Tibial artery (tissue), 4 donors: ENCODE measurements at regions not wholly inside any gene's neighbourhood (a gene's known extent, or its start where the extent isn't known, plus 50 kb on each side); places are given as distances from the start of the nearest gene placed in this dataset.

ENCODE experiments used
- DNase-seq, 2 donors: peaks; one replicate each; pipeline ENCODE4 v3.0.0-alpha.2; 2019
- H3K27ac ChIP-seq, 2 donors: fragments of 200-600 bp; sonication (generic) in 1 of 2; 1 replicate in 1 of 2; 2 replicates in 1 of 2; pipeline ENCODE4 v1.5.1; 2018 to 2019; ENCODE audit warnings: mild to moderate bottlenecking in 1 of 2
- H3K27me3 ChIP-seq, 2 donors: fragments of 200-600 bp; sonication (generic) in 1 of 2; one replicate each; pipeline versions ENCODE4 v1.5.1 to v1.6.0; 2016 to 2019
- H3K36me3 ChIP-seq, 3 donors: fragments of 200-600 bp; sonication (generic) in 2 of 3; one replicate each; pipeline ENCODE4 v1.5.1; 2016 to 2019; ENCODE audit warnings: mild to moderate bottlenecking in 2 of 3
- H3K4me1 ChIP-seq, 4 donors: fragments of 200-600 bp; sonication (generic) in 2 of 4; 1 replicate in 3 of 4; 2 replicates in 1 of 4; pipeline ENCODE4 v1.5.1; 2016 to 2019
- H3K4me3 ChIP-seq, 2 donors: fragments of 200-600 bp; sonication (generic) in 1 of 2; 1 replicate in 1 of 2; 2 replicates in 1 of 2; pipeline ENCODE4 v1.5.1; 2018 to 2019; ENCODE audit warnings: mild to moderate bottlenecking in 2 of 2
- H3K9me3 ChIP-seq, 3 donors: fragments of 200-600 bp; sonication (generic) in 1 of 3; one replicate each; pipeline ENCODE4 v1.5.1; 2016 to 2019
- CTCF ChIP-seq, 2 experiments: fragments of 200-600 bp in 1 of 2; fragments of 450-650 bp in 1 of 2; IDR thresholded peaks; one replicate each; pipeline ENCODE4 v1.5.1; 2017 to 2019; ENCODE audit warnings: antibody characterized with exemption in 2 of 2, mild to moderate bottlenecking in 1 of 2, moderate library complexity in 1 of 2
- intact Hi-C: fragments of 100-400 bp; cut with DNase I; formaldehyde crosslinking; loops from one replicate; pipeline ENCODE4 v1.15.0; 2023; ENCODE audit warnings: low total_unique reads

- intact Hi-C loops = no loop called here
- no peak for DNase-seq
- H3K27ac ChIP-seq = no peak overlapping the region
- no peak for TF ChIP-seq CTCF (IDR thresholded peaks at IDR 0.05)
- H3K36me3 ChIP-seq = no peaks in the 10 kb centered on the region
- H3K9me3 ChIP-seq = no peaks in the 10 kb centered on the region
- H3K4me3 ChIP-seq = no peak overlapping the region
- H3K27me3 ChIP-seq = no peaks in the 10 kb centered on the region
- no peaks in the 10 kb centered on the region for H3K4me1 ChIP-seq
Observed at GRCh38 chr12:76634133-76634532, 74.6 kb upstream of the OSBPL8 start.

- Histone ChIP-seq H3K4me3 (no peak overlapping the region), H3K9me3 (no peaks in the 10 kb centered on the region), H3K27me3 (no peaks in the 10 kb centered on the region), H3K4me1 (no peaks in the 10 kb centered on the region), H3K36me3 (no peaks in the 10 kb centered on the region), H3K27ac (no peak overlapping the region)
- DNase-seq = no peak
- no peak for TF ChIP-seq CTCF (IDR thresholded peaks at IDR 0.05)
- intact Hi-C loops = no loop called here
Observed at GRCh38 chr12:76636121-76636692, 76.6 kb upstream of the OSBPL8 start.

GRCh38 chr12:76637807-76638206 is 78.2 kb upstream of the OSBPL8 start:
- no peak for DNase-seq
- TF ChIP-seq CTCF (IDR thresholded peaks at IDR 0.05) = no peak
- Histone ChIP-seq H3K27ac (no peak overlapping the region), H3K36me3 (no peaks in the 10 kb centered on the region), H3K4me3 (no peak overlapping the region), H3K27me3 (no peaks in the 10 kb centered on the region), H3K4me1 (no peaks in the 10 kb centered on the region), H3K9me3 (no peaks in the 10 kb centered on the region)
- intact Hi-C loops = no loop called here

GRCh38 chr12:76639646-76640045 is 80.1 kb upstream of the OSBPL8 start:
- Histone ChIP-seq H3K4me3 (no peak overlapping the region), H3K4me1 (no peaks in the 10 kb centered on the region), H3K27ac (no peak overlapping the region), H3K36me3 (no peaks in the 10 kb centered on the region), H3K27me3 (no peaks in the 10 kb centered on the region), H3K9me3 (no peaks in the 10 kb centered on the region)
- intact Hi-C loops = no loop called here
- DNase-seq = no peak
- TF ChIP-seq CTCF (IDR thresholded peaks at IDR 0.05) = no peak

GRCh38 chr12:76641073-76641472 is 81.5 kb upstream of the OSBPL8 start:
- H3K36me3 ChIP-seq = no peaks in the 10 kb centered on the region
- TF ChIP-seq CTCF (IDR thresholded peaks at IDR 0.05) = no peak
- no peak overlapping the region for H3K4me3 ChIP-seq
- no peaks in the 10 kb centered on the region for H3K4me1 ChIP-seq
- H3K27ac ChIP-seq = no peak overlapping the region
- no peaks in the 10 kb centered on the region for H3K9me3 ChIP-seq
- H3K27me3 ChIP-seq = no peaks in the 10 kb centered on the region
- intact Hi-C loops = no loop called here
- DNase-seq = no peak

GRCh38 chr12:76641961-76642360 is 82.4 kb upstream of the OSBPL8 start:
- Histone ChIP-seq H3K27me3 (no peaks in the 10 kb centered on the region), H3K9me3 (no peaks in the 10 kb centered on the region), H3K27ac (no peak overlapping the region), H3K36me3 (no peaks in the 10 kb centered on the region), H3K4me1 (no peaks in the 10 kb centered on the region), H3K4me3 (no peak overlapping the region)
- intact Hi-C loops = no loop called here
- no peak for TF ChIP-seq CTCF (IDR thresholded peaks at IDR 0.05)
- DNase-seq = no peak
